Memory B cell (primary cell): ENCODE measurements at regions not wholly inside any gene's neighbourhood (a gene's known extent, or its start where the extent isn't known, plus 50 kb on each side); places are given as distances from the start of the nearest gene placed in this dataset.

ENCODE experiments used
- ATAC-seq: fragments of 150-1000 bp; cut with Tn5 transposase; 2 replicates; pipeline ENCODE4 v1.10.0; 2021; ENCODE audit warnings: low read depth, mild to moderate bottlenecking, moderate library complexity
- DNase-seq, 2 donors: peaks; one replicate each; pipeline ENCODE4 v3.0.0; 2022; ENCODE audit warnings: low spot score in 2 of 2
- H3K27ac Mint-ChIP-seq: one replicate; pipeline ENCODE4 v1.8.0; 2022; ENCODE audit warnings: mild to moderate bottlenecking, moderate library complexity, mixed read lengths
- H3K27me3 Mint-ChIP-seq: one replicate; pipeline ENCODE4 v1.8.0; 2022; ENCODE audit warnings: mixed read lengths
- H3K36me3 Mint-ChIP-seq: one replicate; pipeline ENCODE4 v1.8.0; 2022; ENCODE audit warnings: mild to moderate bottlenecking, mixed read lengths
- H3K4me1 Mint-ChIP-seq: one replicate; pipeline ENCODE4 v1.8.0; 2022; ENCODE audit warnings: mixed read lengths
- H3K4me3 Mint-ChIP-seq: one replicate; pipeline ENCODE4 v1.8.0; 2022; ENCODE audit warnings: mild to moderate bottlenecking, moderate library complexity, mixed read lengths
- H3K9me3 Mint-ChIP-seq: one replicate; pipeline ENCODE4 v1.8.0; 2022; ENCODE audit warnings: mixed read lengths

DNA sequence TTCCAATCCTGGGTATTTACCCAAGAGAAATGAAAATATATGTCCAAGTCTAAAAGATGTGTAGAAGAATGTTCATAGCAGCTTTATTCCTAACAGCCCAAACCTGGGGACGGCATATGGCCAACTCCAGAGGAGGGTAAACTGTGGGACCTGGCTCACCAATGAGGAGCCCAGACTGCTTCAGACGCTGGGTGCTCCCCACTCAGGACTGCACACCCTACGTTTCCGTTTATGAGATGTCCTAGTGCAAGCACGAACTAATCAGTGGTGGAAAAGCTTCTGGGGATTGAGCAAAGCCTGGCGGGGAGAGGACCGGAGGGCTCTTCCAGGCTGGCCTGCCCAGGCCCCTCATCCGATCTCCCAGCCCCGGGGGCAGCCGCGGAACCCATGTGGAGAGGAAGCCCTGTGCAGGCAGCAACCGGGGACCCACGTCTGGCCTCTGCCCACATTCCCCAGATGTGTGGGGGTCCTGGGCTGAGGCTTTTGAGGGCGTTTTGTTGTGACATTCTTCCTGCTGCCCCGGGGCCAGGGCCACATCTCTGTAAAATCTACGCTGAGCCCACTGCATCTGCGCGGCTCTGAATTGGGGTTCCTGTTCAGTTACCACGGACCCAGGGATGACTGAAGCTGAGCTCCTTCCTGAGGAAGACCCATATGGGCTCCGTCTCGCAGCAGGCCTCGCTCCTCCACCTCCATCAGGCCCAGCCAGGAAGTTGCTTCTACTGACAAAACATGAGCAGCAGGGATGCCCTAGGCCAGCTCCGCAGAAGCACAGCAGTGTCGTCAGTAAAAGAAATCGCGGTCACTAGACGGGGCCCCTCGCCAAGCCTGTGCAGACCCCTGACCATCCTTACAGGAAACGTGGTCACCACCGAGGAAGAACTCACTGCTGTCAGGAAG is 188.0 kb downstream of the DLL1 start:
- peaks cover 8% of the 10 kb centered on the region for H3K27me3 Mint-ChIP-seq
- H3K36me3 Mint-ChIP-seq, result no peaks in the 10 kb centered on the region
- no peak overlapping the region for H3K4me3 Mint-ChIP-seq
- H3K9me3 Mint-ChIP-seq, result peaks cover 8% of the 10 kb centered on the region
- no peaks in the 10 kb centered on the region for H3K4me1 Mint-ChIP-seq
- H3K27ac Mint-ChIP-seq, result no peak overlapping the region
- ATAC-seq, result no peak
- DNase-seq, result no peak

GRCh38 chr6:170102038-170102437 is 188.8 kb downstream of the DLL1 start:
- Mint-ChIP-seq H3K9me3 (peaks cover 8% of the 10 kb centered on the region), H3K36me3 (no peaks in the 10 kb centered on the region), H3K27ac (no peak overlapping the region), H3K4me1 (no peaks in the 10 kb centered on the region), H3K4me3 (no peak overlapping the region), H3K27me3 (peaks cover 7% of the 10 kb centered on the region)
- ATAC-seq (no peak), DNase-seq (no peak)

- Mint-ChIP-seq H3K27ac (no peak overlapping the region), H3K9me3 (peaks cover 8% of the 10 kb centered on the region), H3K4me1 (no peaks in the 10 kb centered on the region)
Observed at GRCh38 chr6:170101281-170102035, 189.4 kb downstream of the DLL1 start.

GRCh38 chr6:170100046-170100445 is 190.8 kb downstream of the DLL1 start:
- Mint-ChIP-seq H3K9me3 (peaks cover 6% of the 10 kb centered on the region), H3K4me3 (no peak overlapping the region), H3K36me3 (no peaks in the 10 kb centered on the region), H3K27me3 (peaks cover 12% of the 10 kb centered on the region), H3K4me1 (no peaks in the 10 kb centered on the region), H3K27ac (no peak overlapping the region)
- DNase-seq, result no peak
- ATAC-seq, result no peak

More at GRCh38 chr6:170101281-170102035, 189.4 kb downstream of the DLL1 start:
- Mint-ChIP-seq H3K4me3 (no peak overlapping the region), H3K27me3 (peaks cover 6% of the 10 kb centered on the region), H3K36me3 (no peaks in the 10 kb centered on the region)
- DNase-seq (no peak), ATAC-seq (no peak)

DNA sequence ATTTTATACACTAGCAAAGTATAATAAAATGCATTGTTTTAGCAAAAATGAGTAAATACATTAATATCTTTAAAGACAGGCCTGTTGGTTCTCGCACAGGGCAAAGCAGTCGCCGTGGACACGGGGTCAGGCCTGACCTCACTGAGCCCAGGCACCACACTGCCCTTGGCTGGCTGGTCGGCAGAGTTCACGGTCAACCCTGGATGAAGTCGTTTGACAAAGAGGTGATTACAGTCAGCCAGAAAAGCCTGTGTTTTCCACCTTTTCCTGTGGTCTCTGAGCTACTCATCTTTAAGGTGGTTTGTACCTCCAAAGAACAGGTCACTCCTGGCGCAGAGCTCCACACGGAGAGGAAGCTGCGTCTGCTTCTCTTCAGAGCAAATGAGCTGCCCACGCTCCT is 191.5 kb downstream of the DLL1 start:
- Mint-ChIP-seq H3K4me3 (no peak overlapping the region), H3K27ac (no peak overlapping the region), H3K9me3 (peaks cover 3% of the 10 kb centered on the region), H3K36me3 (no peaks in the 10 kb centered on the region), H3K4me1 (no peaks in the 10 kb centered on the region), H3K27me3 (peaks cover 12% of the 10 kb centered on the region)
- no peak for ATAC-seq
- no peak for DNase-seq

- Mint-ChIP-seq H3K9me3 (peaks cover 3% of the 10 kb centered on the region), H3K27me3 (peaks cover 12% of the 10 kb centered on the region), H3K4me1 (no peaks in the 10 kb centered on the region), H3K27ac (no peak overlapping the region), H3K36me3 (no peaks in the 10 kb centered on the region), H3K4me3 (no peak overlapping the region)
- DNase-seq (no peak), ATAC-seq (no peak)
Observed at GRCh38 chr6:170098428-170099170, 192.3 kb downstream of the DLL1 start.

DNA sequence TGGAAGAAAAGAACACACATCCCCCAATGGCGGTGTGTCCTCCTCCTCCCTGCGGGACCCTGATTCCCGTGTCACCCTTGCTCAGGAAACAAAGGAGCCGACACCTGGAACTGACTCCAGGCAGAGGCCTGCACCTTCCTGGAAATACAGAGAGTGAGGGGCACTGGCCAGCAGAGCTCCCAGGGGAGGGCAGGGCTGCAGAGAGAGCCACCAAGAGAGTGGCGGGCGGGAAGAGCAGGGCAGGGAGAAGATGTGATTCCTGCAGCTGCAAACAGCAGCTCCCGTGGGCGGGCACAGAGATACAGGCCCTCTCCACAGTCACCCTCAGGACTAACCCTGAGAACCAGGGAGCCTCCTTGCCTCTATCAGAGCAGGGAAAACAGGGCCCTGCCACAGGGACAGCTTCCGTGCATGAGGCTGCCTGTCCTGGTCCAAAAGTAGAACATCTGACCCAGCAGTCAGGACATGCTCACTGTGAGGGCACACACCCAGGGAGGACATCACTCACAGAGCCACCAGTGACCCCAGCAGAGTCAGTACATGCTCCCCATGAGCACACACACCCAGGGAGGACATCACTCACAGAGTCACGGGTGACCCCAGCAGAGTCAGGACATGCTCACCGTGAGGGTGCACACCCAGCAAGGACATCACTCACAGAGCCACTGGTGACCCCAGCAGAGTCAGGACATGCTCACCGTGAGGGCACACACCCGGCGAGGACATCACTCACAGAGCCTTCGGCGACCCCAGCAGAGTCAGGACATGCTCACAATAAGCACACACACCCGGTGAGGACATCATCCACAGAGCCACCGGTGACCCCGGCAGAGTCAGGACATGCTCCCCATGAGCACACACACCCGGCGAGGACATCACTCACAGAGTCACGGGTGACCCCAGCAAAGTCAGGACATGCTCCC is 193.1 kb downstream of the DLL1 start:
- Mint-ChIP-seq H3K9me3 (peaks cover 3% of the 10 kb centered on the region), H3K4me1 (no peaks in the 10 kb centered on the region), H3K27ac (no peak overlapping the region), H3K4me3 (no peak overlapping the region), H3K27me3 (peaks cover 12% of the 10 kb centered on the region), H3K36me3 (no peaks in the 10 kb centered on the region)
- ATAC-seq, result no peak
- no peak for DNase-seq

GRCh38 chr6:170096803-170097504 is 193.9 kb downstream of the DLL1 start:
- no peaks in the 10 kb centered on the region for H3K36me3 Mint-ChIP-seq
- peaks cover 3% of the 10 kb centered on the region for H3K9me3 Mint-ChIP-seq
- H3K4me1 Mint-ChIP-seq, result no peaks in the 10 kb centered on the region
- H3K4me3 Mint-ChIP-seq, result no peak overlapping the region
- DNase-seq (no peak), ATAC-seq (no peak)
- H3K27me3 Mint-ChIP-seq, result peaks cover 12% of the 10 kb centered on the region
- H3K27ac Mint-ChIP-seq, result no peak overlapping the region

GRCh38 chr6:170096191-170096802 is 194.6 kb downstream of the DLL1 start:
- Mint-ChIP-seq H3K4me3 (no peak overlapping the region), H3K27ac (no peak overlapping the region), H3K9me3 (peaks cover 3% of the 10 kb centered on the region), H3K27me3 (peaks cover 12% of the 10 kb centered on the region), H3K4me1 (no peaks in the 10 kb centered on the region), H3K36me3 (no peaks in the 10 kb centered on the region)
- DNase-seq (no peak), ATAC-seq (no peak)

- no peaks in the 10 kb centered on the region for H3K36me3 Mint-ChIP-seq
- no peak for DNase-seq
- peaks cover 12% of the 10 kb centered on the region for H3K27me3 Mint-ChIP-seq
- no peak overlapping the region for H3K4me3 Mint-ChIP-seq
- no peak for ATAC-seq
- H3K9me3 Mint-ChIP-seq, result no peaks in the 10 kb centered on the region
- no peak overlapping the region for H3K27ac Mint-ChIP-seq
- peaks cover 4% of the 10 kb centered on the region for H3K4me1 Mint-ChIP-seq
Observed at GRCh38 chr6:170095273-170095981, 195.5 kb downstream of the DLL1 start.

DNA sequence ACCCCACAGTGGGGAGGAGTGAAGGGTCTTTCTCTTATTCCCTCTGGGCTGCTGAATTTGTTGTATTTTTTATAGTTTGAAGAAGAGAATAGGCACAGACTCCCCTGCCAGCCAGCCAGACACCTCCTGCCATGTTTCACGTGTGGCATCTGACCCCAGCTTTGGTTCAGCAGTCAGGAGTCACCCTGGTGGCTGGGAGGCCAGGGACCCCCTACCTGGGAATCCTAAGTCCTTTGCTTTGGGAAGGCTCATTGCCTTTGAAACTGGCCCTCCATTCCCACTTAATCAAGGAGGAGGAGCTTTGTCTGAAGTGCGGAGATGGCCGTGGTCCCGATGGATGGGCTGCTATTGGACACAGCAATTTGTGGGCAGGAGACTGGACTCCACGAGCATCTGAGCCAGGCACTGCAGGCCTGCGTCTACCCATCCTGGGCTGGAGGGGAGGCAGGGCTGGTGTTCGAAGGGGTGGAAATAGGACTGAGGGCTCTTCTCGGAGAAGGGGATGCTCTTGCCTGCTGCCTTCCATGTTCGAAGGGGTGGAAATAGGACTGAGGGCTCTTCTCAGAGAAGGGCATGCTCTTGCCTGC is 196.1 kb downstream of the DLL1 start:
- Mint-ChIP-seq H3K27me3 (peaks cover 12% of the 10 kb centered on the region), H3K27ac (no peak overlapping the region), H3K9me3 (no peaks in the 10 kb centered on the region), H3K4me1 (peaks cover 10% of the 10 kb centered on the region), H3K4me3 (no peak overlapping the region), H3K36me3 (no peaks in the 10 kb centered on the region)
- ATAC-seq (no peak), DNase-seq (no peak)
